Suppressor macrophage treated with lipopolysaccharide for 1 hour (primary cell): ENCODE measurements at regions not wholly inside any gene's neighbourhood (a gene's known extent, or its start where the extent isn't known, plus 50 kb on each side); places are given as distances from the start of the nearest gene placed in this dataset.

Experiments
- DNase-seq, 3 donors: peaks; one replicate each; pipeline ENCODE4 v3.0.0-alpha.2; 2020 to 2022

DNA sequence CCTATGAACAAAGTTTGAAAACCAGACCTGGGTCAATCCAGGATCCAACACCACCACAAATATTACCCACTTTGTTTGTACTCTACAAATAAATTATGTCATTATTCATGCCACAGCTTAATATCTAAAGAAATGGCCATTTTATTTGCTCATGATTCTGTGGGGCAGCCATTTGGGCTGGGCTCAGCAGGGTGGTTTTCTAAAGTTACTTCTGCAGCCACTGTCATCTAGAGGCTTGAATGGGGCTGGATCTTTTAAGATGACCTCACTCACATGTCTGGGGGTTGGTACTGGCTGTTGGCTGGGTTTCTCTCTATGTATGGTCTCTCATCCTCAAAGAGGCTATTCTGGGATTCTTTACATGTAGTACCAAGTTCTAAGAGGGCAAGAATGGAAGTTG, 96.2 kb downstream of the VCPKMT start:
- no peak for DNase-seq

DNA sequence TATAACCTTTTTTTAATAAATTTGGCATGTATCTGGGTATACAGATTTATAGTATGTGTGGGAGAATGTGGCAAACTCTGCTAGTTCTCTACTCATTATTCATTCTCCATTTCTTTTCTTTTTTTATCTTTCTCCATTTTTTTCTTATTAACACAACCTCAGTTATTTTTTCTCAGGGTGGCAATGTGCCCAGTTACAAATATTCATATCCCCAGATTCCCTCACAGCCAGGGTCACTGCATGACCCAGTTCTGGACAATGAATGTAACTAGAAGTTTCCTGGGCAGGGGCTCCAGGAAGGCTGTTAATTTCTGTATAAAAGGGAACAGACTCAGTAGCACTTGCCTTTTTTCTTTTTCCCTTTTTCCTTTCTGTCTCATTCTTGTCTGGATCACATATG, 95.6 kb downstream of the VCPKMT start:
- no peak for DNase-seq

DNA sequence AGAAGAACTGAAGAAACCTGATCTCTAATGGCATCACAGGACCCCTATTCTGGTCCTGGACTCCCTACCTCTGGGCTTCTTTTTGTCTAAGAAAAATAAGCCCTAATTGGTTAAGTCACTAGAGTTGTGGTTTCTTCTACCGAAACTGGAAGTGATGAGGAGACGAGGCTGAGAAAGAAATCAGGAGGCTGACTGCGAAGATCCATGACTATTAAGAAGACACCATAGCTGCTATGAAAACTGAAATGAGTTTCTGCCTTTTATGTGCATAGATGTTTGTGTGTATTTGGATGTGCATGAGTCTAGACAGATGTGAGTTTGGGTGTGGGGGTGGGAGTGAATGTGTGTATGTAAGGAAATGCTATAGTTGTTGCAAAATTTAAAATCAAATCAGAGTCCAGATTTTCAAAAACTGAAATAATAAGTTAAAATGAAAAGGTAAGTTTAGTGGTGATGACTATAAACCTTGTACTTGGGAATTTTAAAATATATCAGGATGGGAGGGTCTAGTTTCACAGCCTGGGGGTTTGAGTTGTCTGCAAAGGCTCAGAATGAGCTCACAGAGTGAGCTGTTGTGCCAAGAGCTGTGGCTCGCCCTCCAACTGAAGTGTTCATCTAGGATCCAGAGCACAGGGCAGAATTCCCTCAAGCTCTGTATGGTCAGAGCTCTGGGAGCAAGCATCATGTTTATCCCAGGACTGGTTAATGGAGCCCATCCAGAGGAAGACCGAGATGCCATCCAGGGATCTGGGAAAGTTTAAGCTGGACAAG, 94.9 kb downstream of the VCPKMT start:
- DNase-seq, result peak; percentile 54 to 70 (median 65)

DNA sequence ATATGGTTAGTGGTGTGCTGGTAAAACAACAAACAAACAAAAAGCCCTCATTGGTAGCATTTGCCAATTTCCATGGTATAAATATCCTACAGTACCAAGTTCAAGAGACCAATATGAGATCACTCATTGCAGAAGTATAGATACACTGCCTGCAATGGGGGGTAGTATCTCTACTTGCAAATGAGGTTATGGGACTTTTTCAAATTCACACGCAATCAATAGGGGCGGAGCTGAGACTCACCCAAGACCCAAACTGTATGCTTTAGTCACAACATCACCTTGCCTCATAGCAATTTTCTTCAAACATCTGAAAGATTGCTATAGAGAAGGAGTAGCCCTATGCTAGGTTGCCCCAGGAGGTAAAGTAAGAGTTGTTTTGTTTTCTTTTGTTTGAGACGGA, 93.7 kb downstream of the VCPKMT start:
- peak in 1 of 3 donors; percentile 48 for DNase-seq

DNA sequence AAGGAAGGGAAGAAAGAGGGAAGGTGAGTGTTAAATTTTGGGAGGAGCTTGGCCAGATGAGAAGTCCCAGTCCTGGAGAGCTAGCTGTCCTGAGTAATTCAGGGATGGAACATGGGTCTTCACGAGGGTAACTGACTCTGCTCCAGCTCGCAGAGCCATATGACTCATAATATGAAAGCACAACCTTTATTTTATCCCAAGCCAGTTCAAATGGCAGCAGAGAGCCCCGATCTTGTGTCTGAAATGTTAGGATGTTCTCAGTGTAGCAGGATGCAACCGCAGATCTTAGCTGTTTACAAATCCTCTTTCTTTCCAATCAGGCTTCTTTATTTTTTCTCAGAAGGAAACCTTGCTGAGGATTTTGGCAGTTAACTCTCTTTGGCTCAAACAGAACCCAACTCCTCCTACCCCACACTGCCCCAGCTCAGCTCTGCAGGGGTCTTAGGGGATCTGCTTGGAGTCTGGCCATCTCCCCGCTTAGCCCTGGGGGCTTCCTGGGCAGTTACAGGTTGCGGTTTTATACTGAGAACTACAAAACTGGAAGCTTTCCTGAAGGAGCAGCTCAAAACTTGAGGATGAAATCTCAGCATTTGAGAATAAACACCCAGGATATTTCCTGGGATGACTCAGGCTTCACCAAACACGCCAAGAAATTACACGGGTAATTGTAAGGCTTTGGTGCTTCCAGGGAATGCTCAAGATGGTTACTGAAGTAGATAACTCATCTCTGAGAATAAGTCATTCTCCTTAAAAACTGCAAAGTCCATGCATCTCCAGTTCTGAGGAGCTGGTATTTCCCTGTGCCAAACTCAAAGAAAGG, 92.5 kb downstream of the VCPKMT start:
- DNase-seq, result no peak

DNA sequence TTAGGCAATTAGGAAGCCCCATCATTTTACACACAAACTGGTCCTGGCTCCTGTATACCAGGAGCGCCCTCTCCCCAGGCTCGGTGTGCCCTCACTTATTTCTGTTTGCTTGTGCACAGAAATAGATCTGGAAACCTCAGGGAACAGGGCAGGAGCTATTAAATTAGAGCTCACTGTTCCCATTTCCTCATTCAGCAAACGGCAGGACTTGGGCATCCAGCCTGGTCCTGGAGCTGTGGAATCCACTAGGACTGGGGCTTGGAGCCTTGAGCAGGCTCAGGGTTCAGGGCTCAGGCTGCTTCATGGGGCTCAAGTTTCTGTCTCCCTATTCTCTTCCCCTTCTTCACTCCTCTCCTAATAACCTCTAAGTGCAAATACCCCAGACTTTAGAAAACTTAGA, 91.3 kb downstream of the VCPKMT start:
- DNase-seq, result no peak

DNA sequence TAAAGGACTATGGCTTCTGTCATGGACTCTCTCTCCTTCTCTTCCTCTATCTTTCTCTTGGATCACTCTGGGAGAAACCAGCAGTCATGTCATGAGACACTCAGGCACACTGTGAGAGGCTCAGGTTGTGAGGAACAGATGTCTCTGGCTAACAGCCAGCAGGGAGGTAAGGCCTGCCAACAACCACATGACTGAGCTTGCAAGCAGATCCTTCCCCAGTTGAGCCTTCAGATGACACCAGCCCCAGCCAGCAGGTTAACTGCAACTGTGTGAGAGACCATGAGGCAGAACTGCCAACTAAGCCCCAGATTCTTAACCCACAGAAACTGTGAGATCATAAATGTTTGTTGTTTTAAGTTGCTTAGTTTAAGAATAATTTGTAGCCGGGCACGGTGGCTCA, 90.6 kb downstream of the VCPKMT start:
- no peak for DNase-seq

DNA sequence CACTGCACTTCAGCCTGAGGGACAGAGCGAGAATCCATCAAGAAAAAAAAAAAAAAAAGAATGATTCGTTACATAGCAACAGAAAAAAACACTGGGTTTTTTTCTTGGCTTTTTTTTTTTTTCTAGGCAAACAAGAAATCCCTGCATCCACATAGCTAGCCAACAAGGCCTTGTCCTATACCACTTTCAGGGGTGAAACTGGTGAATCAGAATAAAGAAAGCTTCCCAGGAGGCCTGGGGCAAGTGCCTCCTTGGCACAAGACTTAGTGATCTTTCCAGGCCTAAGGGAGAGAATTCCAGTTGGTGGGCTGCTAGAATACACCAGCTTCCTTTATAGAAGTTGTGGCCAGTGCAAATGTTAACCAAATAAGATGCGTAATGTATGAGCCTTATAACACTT, 90.0 kb downstream of the VCPKMT start:
- DNase-seq, result no peak

DNA sequence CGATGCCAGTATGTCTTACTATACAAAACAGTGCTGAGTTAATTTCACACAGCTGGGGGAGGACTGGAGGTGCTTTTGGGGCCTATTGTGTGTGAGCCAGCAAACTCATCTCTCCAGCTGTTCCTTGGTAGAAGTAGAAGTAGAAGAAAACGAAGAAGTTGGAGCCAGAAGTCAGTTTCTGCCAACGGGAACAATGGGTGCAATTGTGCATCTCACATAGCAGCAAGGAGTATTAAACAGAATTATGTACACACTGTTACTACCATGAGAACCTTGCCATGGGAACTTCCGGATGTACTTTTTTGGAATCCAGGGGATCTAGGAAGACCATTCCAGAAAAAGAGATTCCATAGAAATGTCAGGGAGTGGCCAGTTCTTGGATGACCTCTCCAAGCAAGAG, 88.6 kb downstream of the VCPKMT start:
- no peak for DNase-seq

DNA sequence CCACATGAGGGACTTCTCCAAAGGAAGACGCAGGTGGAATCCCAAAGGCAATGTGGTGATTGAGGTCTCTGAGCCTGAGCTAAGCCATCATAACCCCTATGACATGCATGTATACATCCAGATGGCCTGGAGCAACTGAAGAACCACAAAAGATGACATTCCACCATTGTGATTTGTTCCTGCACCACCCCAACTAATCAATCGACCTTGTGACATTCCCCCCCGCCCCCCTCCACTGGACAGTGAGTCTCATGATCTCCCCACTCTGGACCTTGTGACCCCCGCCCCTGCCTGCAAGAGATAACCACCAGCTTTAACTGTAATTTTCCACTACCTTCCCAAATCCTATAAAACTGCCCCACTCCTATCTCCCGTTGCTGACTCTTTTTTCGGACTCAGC, 87.9 kb downstream of the VCPKMT start:
- DNase-seq, result no peak

DNA sequence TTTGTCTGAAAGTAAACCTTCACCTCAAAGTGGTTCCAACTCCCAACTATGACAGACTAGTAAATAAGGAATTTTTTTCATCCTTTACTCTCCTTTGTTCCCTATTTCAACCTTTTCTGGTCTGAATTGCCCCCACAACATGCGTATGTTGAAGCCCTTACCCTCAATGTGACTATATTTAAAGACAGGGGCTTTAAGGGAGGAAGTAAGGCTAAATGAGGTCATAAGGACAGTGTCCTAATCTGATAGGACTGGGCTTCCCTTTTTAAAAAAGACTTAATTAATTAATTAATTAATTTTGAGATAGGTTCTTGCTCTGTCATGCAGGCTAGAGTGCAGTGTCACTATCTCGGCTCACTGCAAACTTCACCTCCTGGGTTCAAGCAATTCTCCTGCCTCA, 86.3 kb downstream of the VCPKMT start:
- peak; percentile 58 to 80 (median 75) for DNase-seq

DNA sequence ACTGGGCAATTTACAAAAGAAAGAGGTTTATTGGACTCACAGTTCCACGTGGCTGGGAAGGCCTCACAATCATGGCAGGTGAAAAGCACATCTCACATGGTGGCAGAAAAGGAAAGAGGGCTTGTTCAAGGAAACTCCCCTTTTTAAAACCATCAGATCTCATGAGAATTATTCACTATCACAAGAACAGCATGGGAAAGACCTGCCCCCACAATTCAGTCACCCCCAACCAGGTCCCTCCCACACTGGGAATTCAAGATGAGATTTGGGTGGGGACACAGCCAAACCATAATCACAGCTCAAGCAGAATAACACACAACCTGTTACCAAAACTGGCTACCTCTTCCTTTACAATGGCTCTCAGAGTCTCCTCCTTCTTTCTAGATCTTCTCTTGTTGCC, 85.5 kb downstream of the VCPKMT start:
- peak; percentile 65 to 77 (median 76) for DNase-seq

DNA sequence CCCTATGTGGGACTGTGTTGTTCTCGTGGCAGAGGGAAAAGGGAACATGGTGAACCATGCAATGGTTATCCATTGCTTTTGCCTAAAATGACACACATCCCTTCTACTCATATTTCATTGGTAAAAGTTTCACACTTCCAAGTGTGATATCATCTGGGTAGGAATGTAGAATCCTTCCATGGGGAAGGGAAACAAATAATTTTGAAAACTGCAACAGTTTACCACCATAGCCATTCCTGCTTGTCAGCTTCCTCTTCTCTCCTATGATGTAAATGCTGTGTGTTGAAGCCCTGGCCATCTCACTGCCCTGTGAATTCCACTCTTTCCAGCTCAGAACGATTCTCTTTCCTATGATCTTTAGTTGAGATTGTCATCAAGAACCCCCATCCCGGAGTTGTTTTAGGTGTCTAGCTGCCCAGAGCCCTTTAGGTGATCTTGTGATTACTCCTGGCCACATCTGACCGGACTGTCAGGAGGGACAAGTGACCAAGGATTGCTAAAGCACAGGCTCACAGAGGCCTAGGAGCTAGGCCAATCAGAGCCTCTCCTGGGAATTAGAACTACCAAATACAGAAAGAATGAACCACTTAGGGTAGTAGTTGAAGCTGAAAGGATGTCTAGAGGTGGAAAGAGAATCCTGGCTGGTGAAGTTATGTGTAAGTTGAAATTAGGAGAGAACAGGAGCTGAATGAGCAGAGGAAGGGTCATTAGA, 84.6 kb downstream of the VCPKMT start:
- peak; percentile 80 to 92 (median 87) for DNase-seq

DNA sequence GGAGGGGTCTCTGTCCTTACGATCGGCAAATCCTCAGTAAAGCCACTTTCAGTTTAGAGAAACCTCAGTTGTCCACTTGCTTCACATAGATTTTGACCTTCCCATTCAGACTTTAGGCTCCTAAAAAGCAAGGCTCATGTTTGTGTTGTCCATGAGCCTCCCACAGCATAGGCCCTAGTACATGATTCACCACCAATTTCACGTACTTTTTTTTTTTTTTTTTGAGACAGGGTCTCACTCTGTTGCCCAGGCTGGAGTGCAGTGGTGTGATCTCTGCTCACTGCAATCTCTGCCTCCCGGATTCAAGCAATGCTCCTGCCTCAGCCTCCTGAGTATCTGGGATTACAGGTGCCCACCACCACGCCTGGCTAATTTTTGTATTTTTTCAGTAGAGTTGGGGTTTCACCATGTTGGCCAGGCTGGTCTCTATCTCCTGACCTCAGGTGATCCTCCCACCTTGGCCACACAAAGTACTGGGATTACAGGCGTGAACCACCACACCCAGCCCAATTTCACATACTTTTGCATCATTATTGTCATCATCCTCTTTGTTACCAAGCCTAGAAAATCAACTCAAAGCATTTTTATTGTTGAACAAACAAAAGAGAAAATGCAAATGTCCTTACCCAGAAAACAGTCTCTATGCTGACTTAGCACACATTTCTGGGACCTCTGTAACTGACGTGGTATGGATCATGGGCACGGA, 83.8 kb downstream of the VCPKMT start:
- peak in 1 of 3 donors; percentile 48 for DNase-seq

DNA sequence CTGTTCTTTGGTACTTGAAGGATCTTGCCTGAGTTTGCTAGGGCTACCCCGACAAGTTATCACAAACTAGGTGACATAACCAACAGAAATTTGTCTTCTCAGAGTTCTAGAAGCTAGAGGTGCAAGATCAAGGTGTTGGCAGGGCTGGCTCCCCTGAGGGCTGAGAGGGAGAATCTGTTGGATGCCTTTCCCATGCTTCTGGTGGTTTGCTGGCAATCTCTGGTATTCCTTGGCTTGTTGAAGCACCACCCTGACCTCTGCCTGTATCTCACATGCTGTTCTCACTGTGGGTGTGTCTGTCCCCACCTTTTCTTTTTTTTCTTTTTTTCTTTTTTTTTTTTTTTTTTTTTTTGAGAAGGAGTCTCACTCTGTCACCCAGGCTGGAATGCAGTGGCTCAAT, 81.2 kb downstream of the VCPKMT start:
- no peak for DNase-seq

DNA sequence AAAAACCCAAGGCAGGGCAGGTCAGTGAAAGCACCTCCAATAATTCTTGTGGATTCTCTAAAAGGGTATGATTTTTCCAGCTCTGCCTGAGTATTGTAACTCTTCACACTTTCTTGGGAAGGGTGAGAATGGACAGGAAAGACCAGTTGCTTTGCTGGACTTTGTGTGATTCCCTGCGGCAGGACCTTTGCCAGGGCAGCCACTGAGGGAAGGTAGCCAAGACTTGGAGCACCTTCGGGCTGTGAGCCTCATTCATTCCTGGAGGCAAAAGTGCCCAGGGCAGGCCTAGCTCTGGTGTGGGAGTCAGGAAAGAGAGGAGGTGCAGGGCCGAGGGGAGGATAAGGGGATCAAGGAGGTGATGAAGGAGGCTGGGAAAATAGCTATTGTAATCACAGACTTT, 80.2 kb downstream of the VCPKMT start:
- DNase-seq, result no peak

DNA sequence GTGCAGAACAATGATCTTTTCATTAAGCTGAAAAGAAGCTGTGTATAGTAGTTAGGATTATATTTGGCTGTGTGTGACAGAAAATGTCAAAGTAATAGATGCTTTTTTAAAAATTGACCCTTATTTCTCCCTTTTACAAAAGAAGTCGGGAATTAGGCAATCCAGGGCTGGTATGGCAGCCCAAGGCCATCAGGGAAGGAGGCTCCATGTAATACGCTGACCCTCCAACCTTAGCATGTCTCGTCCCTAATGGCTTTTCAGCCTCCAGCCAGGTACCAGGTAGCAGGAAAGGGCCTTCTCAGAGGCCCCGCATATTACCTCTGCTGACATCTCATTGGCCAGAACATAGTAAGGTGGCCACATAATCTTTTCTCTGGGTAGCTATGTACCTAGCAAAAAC, 79.7 kb downstream of the VCPKMT start:
- DNase-seq, result no peak

DNA sequence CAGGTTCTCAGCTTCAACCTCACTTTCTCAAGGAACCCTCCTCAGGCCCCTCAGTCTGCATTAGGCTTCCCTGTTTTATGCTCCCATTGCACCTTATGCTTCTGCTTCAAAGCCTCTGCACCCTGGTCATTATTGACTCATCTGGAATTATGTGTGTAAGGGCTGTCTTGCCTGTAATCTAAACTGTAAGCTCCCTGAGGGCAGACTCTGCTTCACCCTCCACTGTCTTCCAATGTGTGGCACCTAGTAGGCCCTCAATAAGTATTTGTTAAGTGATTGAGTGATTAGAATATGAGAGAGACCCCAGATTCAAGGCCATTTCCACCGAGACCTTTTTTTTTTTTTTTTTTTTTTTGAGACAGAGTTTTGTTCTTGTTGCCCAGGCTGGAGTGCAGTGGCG, 79.1 kb downstream of the VCPKMT start:
- no peak for DNase-seq

DNA sequence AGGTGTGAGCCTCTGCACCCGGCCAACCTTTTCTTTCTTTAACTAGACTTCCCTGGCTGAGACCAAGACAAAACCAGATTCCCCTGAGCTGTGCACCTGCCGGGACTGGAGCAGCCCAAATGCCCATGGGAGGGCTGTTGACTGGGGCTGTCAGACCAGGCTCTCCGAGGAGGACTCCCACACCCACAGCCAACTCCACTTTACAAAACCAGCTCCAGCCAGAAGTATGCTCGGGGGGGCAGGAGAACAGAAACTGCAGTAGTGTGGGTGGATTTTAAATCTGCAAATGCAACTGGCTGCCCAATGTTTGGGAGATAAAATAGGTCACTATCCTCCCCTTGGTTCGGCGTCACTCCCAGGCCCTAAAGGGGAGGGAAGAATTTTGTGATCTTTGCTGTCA, 78.5 kb downstream of the VCPKMT start:
- peak; percentile 87 to 92 (median 88) for DNase-seq

DNA sequence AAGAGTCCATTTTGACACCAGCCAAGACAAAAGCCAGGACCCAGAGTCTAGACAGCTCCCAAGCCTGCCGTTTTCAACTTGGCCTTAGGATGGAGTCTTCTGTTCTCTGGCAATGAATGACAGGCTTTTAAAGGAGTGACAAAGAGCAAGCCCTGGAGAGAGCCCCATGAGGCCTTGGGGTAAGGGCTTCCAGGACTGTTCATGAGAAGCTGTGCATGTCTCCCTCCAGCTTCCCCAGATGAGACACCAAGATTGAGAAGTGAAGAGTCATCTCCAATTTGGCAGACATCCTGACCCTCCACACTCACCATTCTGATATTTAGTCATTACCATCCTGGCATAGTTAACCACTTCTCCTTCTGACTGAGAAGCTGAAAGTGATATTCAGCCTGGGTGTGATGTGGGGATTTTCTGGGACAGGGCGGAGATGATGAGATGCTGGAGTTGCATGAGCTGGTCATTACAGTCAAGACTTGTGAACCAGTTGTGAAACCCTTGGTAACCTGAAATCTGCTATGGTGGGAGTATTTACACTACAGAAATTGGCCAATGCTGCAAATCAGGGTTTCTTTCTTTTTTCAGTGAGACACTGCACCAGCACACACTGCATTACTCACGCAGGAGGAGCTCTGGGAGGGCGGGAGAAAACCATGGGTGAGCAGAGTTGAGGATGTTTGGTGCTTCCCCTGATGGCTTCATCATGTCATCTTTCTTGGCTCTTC, 77.8 kb downstream of the VCPKMT start:
- peak; percentile 95 to 100 (median 98) for DNase-seq

DNA sequence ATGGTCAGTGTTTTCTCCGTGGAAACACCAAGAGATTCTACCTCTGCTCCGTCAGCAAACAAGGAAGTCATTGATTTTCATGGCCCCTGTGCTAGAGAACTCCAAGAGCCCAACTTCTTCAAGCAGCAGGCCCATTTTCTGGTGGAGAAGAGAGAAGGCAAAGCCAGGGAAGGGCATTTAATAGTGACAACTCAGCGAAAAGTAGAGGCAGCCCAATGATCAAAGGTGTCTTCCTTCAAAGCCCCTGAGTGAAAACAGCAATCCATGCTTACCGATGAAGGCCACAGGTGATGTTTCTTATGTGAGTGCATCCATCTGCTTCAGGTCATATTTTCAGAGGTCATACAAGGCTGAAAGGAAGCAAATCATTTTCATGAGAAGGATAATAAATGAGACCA, 77.3 kb downstream of the VCPKMT start:
- DNase-seq, result no peak

DNA sequence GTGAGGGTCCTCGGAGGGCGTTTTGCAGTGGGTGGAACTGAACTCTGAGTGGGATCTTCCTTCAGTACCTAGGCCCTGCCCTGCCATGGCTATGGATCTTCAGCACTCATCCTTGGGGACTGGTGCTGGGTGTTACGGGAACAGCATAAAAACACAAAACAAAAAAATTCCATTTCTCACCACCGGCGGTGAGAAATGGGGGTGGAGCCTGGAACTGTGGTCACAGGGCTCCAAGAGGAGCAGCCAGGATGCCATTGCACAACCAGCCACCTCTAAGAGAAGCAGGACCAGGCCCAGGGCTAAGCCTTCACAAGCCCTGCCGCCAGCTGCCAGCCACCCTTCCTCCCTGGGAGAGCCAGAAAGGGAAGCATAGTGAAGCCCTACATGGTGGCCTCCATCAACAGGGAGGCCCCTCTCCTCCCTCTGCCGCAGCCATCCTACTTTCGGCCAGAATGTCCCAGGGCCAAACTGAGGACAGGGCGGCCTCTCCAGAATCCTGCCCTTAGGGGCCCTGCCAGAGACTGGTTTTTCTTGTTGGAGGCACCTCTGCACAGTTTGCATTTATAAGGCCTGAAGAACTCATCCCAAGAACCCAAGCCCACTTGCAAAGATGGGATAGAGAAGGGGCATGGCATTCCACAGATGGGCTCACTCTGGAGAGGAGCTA, 76.5 kb downstream of the VCPKMT start:
- peak; percentile 92 to 94 (median 93) for DNase-seq
